Neural crest cell (in vitro differentiated cells): ENCODE measurements at regions not wholly inside any gene's neighbourhood (a gene's known extent, or its start where the extent isn't known, plus 50 kb on each side); places are given as distances from the start of the nearest gene placed in this dataset.

Experiments used
- DNase-seq: peaks from one replicate; pipeline ENCODE4 v3.0.0; 2021; ENCODE audit warnings: low read depth, mixed read lengths, low spot score
- H3K27ac Mint-ChIP-seq: one replicate; pipeline ENCODE4 v1.8.0; 2021; ENCODE audit warnings: mild to moderate bottlenecking, mixed read lengths; ENCODE audit not compliant: unreplicated experiment
- H3K27me3 Mint-ChIP-seq: 2 replicates; pipeline ENCODE4 v1.8.0; 2021; ENCODE audit warnings: low read depth, mild to moderate bottlenecking, mixed read lengths
- H3K36me3 Mint-ChIP-seq: 2 replicates; pipeline ENCODE4 v1.8.0; 2021; ENCODE audit warnings: low read depth, mild to moderate bottlenecking, mixed read lengths
- H3K4me1 Mint-ChIP-seq: 2 replicates; pipeline ENCODE4 v1.8.0; 2021; ENCODE audit warnings: mixed read lengths
- H3K4me3 Mint-ChIP-seq: one replicate; pipeline ENCODE4 v1.8.0; 2021; ENCODE audit warnings: mild to moderate bottlenecking, mixed read lengths
- H3K9me3 Mint-ChIP-seq: 2 replicates; pipeline ENCODE4 v1.8.0; 2021; ENCODE audit warnings: mixed read lengths
- TF ChIP-seq, protein P1 (sequence below): fragments of 200-600 bp; sonication (generic); conservative IDR thresholded peaks from 2 replicates; pipeline ENCODE4 v1.5.0; 2021; ENCODE audit warnings: antibody characterized with exemption, mild to moderate bottlenecking

- H3K4me1 Mint-ChIP-seq, result no peaks in the 10 kb centered on the region
These were observed 149.0 kb upstream of the ITGA1 start for GRCh38 chr5:52638732-52639131.

DNA sequence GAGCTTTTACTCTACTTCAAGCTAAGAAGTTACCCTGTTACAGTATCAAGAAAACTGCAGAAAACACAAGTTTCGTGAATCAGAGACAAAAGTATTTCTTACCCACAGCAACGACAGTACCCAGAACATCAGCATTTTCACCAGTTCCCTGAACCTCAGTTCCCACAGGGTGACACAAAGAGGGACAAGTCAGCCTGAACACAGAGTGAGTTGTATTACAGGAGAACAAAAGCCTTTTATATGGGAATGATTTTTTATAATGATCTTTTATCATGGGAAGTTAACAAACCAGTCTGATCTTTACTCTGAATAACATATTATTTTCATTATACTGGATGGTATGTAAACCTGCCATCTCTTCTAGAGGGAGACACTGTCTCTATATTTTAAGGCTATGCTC is 139.0 kb upstream of the ITGA1 start:
- TF ChIP-seq, protein P1, sequence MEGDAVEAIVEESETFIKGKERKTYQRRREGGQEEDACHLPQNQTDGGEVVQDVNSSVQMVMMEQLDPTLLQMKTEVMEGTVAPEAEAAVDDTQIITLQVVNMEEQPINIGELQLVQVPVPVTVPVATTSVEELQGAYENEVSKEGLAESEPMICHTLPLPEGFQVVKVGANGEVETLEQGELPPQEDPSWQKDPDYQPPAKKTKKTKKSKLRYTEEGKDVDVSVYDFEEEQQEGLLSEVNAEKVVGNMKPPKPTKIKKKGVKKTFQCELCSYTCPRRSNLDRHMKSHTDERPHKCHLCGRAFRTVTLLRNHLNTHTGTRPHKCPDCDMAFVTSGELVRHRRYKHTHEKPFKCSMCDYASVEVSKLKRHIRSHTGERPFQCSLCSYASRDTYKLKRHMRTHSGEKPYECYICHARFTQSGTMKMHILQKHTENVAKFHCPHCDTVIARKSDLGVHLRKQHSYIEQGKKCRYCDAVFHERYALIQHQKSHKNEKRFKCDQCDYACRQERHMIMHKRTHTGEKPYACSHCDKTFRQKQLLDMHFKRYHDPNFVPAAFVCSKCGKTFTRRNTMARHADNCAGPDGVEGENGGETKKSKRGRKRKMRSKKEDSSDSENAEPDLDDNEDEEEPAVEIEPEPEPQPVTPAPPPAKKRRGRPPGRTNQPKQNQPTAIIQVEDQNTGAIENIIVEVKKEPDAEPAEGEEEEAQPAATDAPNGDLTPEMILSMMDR, result no peak
- no peaks in the 10 kb centered on the region for H3K27me3 Mint-ChIP-seq
- peaks cover 18% of the 10 kb centered on the region for H3K9me3 Mint-ChIP-seq
- DNase-seq, result no peak
- H3K36me3 Mint-ChIP-seq, result peaks cover 16% of the 10 kb centered on the region
- peaks cover 7% of the 10 kb centered on the region for H3K4me1 Mint-ChIP-seq
- no peak overlapping the region for H3K4me3 Mint-ChIP-seq
- no peak overlapping the region for H3K27ac Mint-ChIP-seq

More at GRCh38 chr5:52638732-52639131, 149.0 kb upstream of the ITGA1 start:
- Mint-ChIP-seq H3K36me3 (peaks cover 5% of the 10 kb centered on the region), H3K9me3 (peaks cover 10% of the 10 kb centered on the region), H3K4me3 (no peak overlapping the region), H3K27me3 (no peaks in the 10 kb centered on the region), H3K27ac (no peak overlapping the region)
- no peak for DNase-seq
- TF ChIP-seq, protein P1, result no peak

- peaks cover 8% of the 10 kb centered on the region for H3K9me3 Mint-ChIP-seq
- no peak overlapping the region for H3K27ac Mint-ChIP-seq
- H3K4me1 Mint-ChIP-seq, result no peaks in the 10 kb centered on the region
- DNase-seq, result no peak
- peaks cover 8% of the 10 kb centered on the region for H3K27me3 Mint-ChIP-seq
- TF ChIP-seq, protein P1, result no peak
- H3K4me3 Mint-ChIP-seq, result no peak overlapping the region
- H3K36me3 Mint-ChIP-seq, result peaks cover 4% of the 10 kb centered on the region
These were observed 132.6 kb upstream of the ITGA1 start for GRCh38 chr5:52655163-52655562.

DNA sequence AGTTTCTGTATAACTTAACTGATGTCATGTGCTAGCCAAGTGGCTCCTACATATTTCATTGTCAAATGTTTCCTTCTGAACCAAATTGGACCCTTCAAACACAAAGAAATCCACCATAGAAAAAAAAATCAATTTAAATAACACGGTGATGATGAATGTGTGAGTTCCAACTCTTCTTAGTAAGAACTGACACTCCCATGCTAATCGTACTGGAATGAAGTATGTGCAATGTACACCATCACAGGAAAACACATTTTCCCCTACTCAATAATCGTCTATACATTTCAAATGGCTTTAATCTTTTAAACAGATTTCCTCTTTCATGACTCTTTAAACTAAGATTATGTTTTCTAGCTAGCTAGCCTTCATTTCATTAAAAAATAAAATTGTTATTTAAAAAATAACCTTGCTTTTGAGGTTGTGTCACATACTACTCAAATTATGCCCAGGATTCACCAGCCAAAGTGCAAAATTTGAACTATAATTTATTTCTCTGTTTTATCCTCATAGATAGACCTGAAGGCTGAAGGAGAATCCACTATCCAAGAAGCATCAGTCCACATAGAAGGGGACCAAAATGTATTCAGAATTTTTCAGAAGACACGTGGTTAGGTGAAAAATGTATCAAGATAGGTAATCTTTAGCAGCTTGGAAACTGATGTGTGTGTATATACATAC is 131.0 kb upstream of the ITGA1 start:
- DNase-seq, result no peak
- H3K36me3 Mint-ChIP-seq, result no peaks in the 10 kb centered on the region
- H3K9me3 Mint-ChIP-seq, result peaks cover 3% of the 10 kb centered on the region
- TF ChIP-seq, protein P1, result no peak
- H3K4me3 Mint-ChIP-seq, result no peak overlapping the region
- no peak overlapping the region for H3K27ac Mint-ChIP-seq
- peaks cover 8% of the 10 kb centered on the region for H3K27me3 Mint-ChIP-seq
- H3K4me1 Mint-ChIP-seq, result no peaks in the 10 kb centered on the region

GRCh38 chr5:52657247-52657645 is 130.5 kb upstream of the ITGA1 start:
- TF ChIP-seq, protein P1, result peak; percentile 81
- Mint-ChIP-seq H3K27me3 (peaks cover 8% of the 10 kb centered on the region), H3K9me3 (peaks cover 3% of the 10 kb centered on the region), H3K36me3 (no peaks in the 10 kb centered on the region), H3K27ac (no peak overlapping the region), H3K4me1 (no peaks in the 10 kb centered on the region), H3K4me3 (no peak overlapping the region)
- DNase-seq, result no peak
